Body of pancreas (tissue), 4 donors: ENCODE measurements at regions not wholly inside any gene's neighbourhood (a gene's known extent, or its start where the extent isn't known, plus 50 kb on each side); places are given as distances from the start of the nearest gene placed in this dataset.

ENCODE experiments used
- CTCF ChIP-seq, 7 experiments: fragments of 450-650 bp in 4 of 7; fragments of 200-600 bp in 3 of 7; sonication (generic) in 3 of 7; IDR thresholded peaks; one replicate each; pipeline ENCODE4 v1.5.1; 2016 to 2019; ENCODE audit warnings: antibody characterized with exemption in 7 of 7
- POLR2A ChIP-seq, 3 donors: fragments of 450-650 bp; IDR thresholded peaks; one replicate each; pipeline ENCODE4 v1.6.1; 2016; ENCODE audit warnings: antibody characterized with exemption in 3 of 3, mild to moderate bottlenecking in 2 of 3

- TF ChIP-seq CTCF (IDR thresholded peaks at IDR 0.05) = no peak
- TF ChIP-seq POLR2A (IDR thresholded peaks at IDR 0.05) = no peak
Measured at GRCh38 chr2:39874236-39874635, 95.2 kb upstream of the THUMPD2 start.
